Upper lobe of left lung (tissue), 6 donors: ENCODE measurements at regions not wholly inside any gene's neighbourhood (a gene's known extent, or its start where the extent isn't known, plus 50 kb on each side); places are given as distances from the start of the nearest gene placed in this dataset.

Source experiments
- ATAC-seq, 2 donors: fragments of 200-7000 bp; cut with Tn5 transposase; one replicate each; pipeline ENCODE4 v1.9.1; 2022; ENCODE audit warnings: mild to moderate bottlenecking in 2 of 2, moderate library complexity in 2 of 2; ENCODE audit not compliant: low FRiP score in 2 of 2
- DNase-seq, 2 donors: peaks; one replicate each; pipeline ENCODE4 v3.0.0-alpha.2; 2019 to 2020
- H3K27ac ChIP-seq, 4 donors: fragments of 200-600 bp; sonication (generic); one replicate each; pipeline ENCODE4 v1.5.1; 2016 to 2019
- H3K27me3 ChIP-seq, 4 donors: fragments of 200-600 bp; sonication (generic); one replicate each; pipeline ENCODE4 v1.5.1; 2017 to 2019
- H3K36me3 ChIP-seq, 4 donors: fragments of 200-600 bp; sonication (generic); one replicate each; pipeline ENCODE4 v1.5.1; 2016 to 2019
- H3K4me1 ChIP-seq, 4 donors: fragments of 200-600 bp; sonication (generic); one replicate each; pipeline ENCODE4 v1.5.1; 2018 to 2019
- H3K4me3 ChIP-seq, 4 donors: fragments of 200-600 bp; sonication (generic); one replicate each; pipeline ENCODE4 v1.5.1; 2017 to 2019; ENCODE audit warnings: mild to moderate bottlenecking in 2 of 4, moderate library complexity in 1 of 4
- H3K9me3 ChIP-seq, 4 donors: fragments of 200-600 bp; sonication (generic); one replicate each; pipeline ENCODE4 v1.5.1; 2018 to 2019
- CTCF ChIP-seq, 6 experiments: fragments of 450-650 bp in 4 of 6; fragments of 200-600 bp in 2 of 6; sonication (generic) in 2 of 6; IDR thresholded peaks; one replicate each; pipeline ENCODE4 v1.5.1; 2016 to 2019; ENCODE audit warnings: antibody characterized with exemption in 6 of 6
- EP300 ChIP-seq, 4 donors: sonication (generic); formaldehyde crosslinking; IDR thresholded peaks; one replicate each; pipeline ENCODE4 v1.5.1; 2017; ENCODE audit warnings: antibody characterized with exemption in 4 of 4, control low read depth in 2 of 4
- POLR2A ChIP-seq, 4 donors: fragments of 450-650 bp; IDR thresholded peaks; one replicate each; pipeline ENCODE4 v1.5.1; 2016 to 2017; ENCODE audit warnings: antibody characterized with exemption in 4 of 4, mild to moderate bottlenecking in 2 of 4
- POLR2AphosphoS5 ChIP-seq, 2 donors: sonication (generic); formaldehyde crosslinking; IDR thresholded peaks; one replicate each; pipeline ENCODE4 v1.5.1; 2017; ENCODE audit warnings: antibody characterized with exemption in 2 of 2
- WGBS, 2 donors: methylation state at CpG; one replicate each; pipeline ENCODE4 v1.1.5; 2017 to 2018; 5-methylcytosine and 5-hydroxymethylcytosine counted together
- donor health status: DM: no; HTN: no; CAD: no; lungs with moderate emphysema.
- donor health status: DM: no; HTN: yes; CAD: no; lungs with severe emphysema.

- ATAC-seq (no peak), DNase-seq (no peak)
- TF ChIP-seq POLR2A (IDR thresholded peaks at IDR 0.05) (no peak), EP300 (IDR thresholded peaks at IDR 0.05) (no peak), CTCF (IDR thresholded peaks at IDR 0.05) (no peak), POLR2AphosphoS5 (IDR thresholded peaks at IDR 0.05) (no peak)
- no peak overlapping the region for H3K27ac ChIP-seq
- peaks cover 0 to 7% (median 1%) of the 10 kb centered on the region in 4 donors for H3K4me1 ChIP-seq
- no peak overlapping the region for H3K4me3 ChIP-seq
- no peaks in the 10 kb centered on the region for H3K27me3 ChIP-seq
- WGBS, 2 donors = 73 to 86% methylated on average over 3 of the region's 3 CpGs
- H3K9me3 ChIP-seq = peaks cover 0 to 6% (median 0%) of the 10 kb centered on the region in 4 donors
- no peaks in the 10 kb centered on the region for H3K36me3 ChIP-seq
Observed at GRCh38 chr6:85396159-85396808, 53.6 kb upstream of the NT5E start.

GRCh38 chr6:85395746-85396145 lies 54.1 kb upstream of the NT5E start:
- no peaks in the 10 kb centered on the region for H3K36me3 ChIP-seq
- no peak for TF ChIP-seq POLR2AphosphoS5 (IDR thresholded peaks at IDR 0.05)
- no peak for TF ChIP-seq EP300 (IDR thresholded peaks at IDR 0.05)
- TF ChIP-seq POLR2A (IDR thresholded peaks at IDR 0.05) = no peak
- TF ChIP-seq CTCF (IDR thresholded peaks at IDR 0.05) = no peak
- DNase-seq = no peak
- ATAC-seq = no peak
- H3K27ac ChIP-seq = no peak overlapping the region
- H3K27me3 ChIP-seq = no peaks in the 10 kb centered on the region
- H3K9me3 ChIP-seq = peaks cover 0 to 6% (median 0%) of the 10 kb centered on the region in 4 donors
- no peak overlapping the region for H3K4me3 ChIP-seq
- peaks cover 0 to 6% (median 1%) of the 10 kb centered on the region in 4 donors for H3K4me1 ChIP-seq

- DNase-seq = peak in 1 of 2 donors; percentile 50
- Histone ChIP-seq H3K36me3 (no peaks in the 10 kb centered on the region), H3K4me1 (peaks cover 0 to 6% (median 1%) of the 10 kb centered on the region in 4 donors), H3K4me3 (no peak overlapping the region), H3K27me3 (no peaks in the 10 kb centered on the region), H3K9me3 (peaks cover 0 to 6% (median 0%) of the 10 kb centered on the region in 4 donors), H3K27ac (peak overlapping the region in 1 of 4 donors; percentile 11)
- no peak for TF ChIP-seq POLR2AphosphoS5 (IDR thresholded peaks at IDR 0.05)
- TF ChIP-seq EP300 (IDR thresholded peaks at IDR 0.05) = no peak
- no peak for TF ChIP-seq CTCF (IDR thresholded peaks at IDR 0.05)
- TF ChIP-seq POLR2A (IDR thresholded peaks at IDR 0.05) = no peak
- peak; percentile 32 to 79 for ATAC-seq
- 56 to 75% methylated on average over 1 of the region's 1 CpG for WGBS, 2 donors
Observed at GRCh38 chr6:85394853-85395538, 54.9 kb upstream of the NT5E start.

GRCh38 chr6:85394199-85394598 lies 55.7 kb upstream of the NT5E start:
- WGBS, 2 donors = 90 to 92% methylated on average over 1 of the region's 1 CpG
- Histone ChIP-seq H3K27ac (no peak overlapping the region), H3K27me3 (no peaks in the 10 kb centered on the region), H3K4me1 (peaks cover 0 to 6% (median 1%) of the 10 kb centered on the region in 4 donors), H3K36me3 (no peaks in the 10 kb centered on the region), H3K9me3 (peaks cover 0 to 6% (median 0%) of the 10 kb centered on the region in 4 donors), H3K4me3 (no peak overlapping the region)
- ATAC-seq = no peak
- no peak for DNase-seq
- TF ChIP-seq POLR2A (IDR thresholded peaks at IDR 0.05) (no peak), CTCF (IDR thresholded peaks at IDR 0.05) (no peak), POLR2AphosphoS5 (IDR thresholded peaks at IDR 0.05) (no peak), EP300 (IDR thresholded peaks at IDR 0.05) (no peak)
